ENCODE measurements at regions not wholly inside any gene's neighbourhood (a gene's known extent, or its start where the extent isn't known, plus 50 kb on each side); places are given as distances from the start of the nearest gene placed in this dataset.

DNA sequence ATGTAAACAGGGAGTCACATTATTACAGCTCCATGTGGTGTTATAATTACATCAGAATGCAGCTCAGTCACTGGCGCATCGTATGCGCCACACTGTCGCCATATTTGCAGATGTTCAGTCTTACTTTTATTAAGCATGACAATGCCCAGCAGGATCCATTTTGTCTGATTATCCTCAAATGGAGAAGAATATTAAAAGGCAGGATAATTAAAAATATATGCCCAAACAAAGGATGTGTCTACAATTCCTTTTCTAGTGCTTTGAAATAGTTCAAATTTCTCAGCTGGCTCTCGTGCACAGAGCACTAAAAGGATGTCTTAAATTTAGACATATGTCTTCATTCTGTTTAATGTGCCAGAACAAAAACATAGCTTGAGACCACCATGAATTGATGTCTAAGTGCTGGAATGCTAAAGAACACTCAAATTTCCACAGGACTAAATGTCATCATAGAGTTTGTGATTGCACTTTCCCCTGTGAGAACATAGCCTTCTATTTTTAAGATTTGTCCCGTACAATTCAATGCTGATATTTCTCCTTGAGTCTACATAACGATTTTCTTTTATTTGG lies 168.0 kb downstream of the DKK1 start:
- H3K36me3 ChIP-seq (ENCODE audit: control insufficient read depth in 1 of 2, insufficient read depth in 2 of 2, low read length in 1 of 2): no peaks in the 10 kb centered on the region
- H3K4me1 ChIP-seq (ENCODE audit: control insufficient read depth in 1 of 2, insufficient read depth in 2 of 2, low read length in 2 of 2): no peaks in the 10 kb centered on the region
- H3K9me3 ChIP-seq (ENCODE audit: control insufficient read depth, low read length): no peaks in the 10 kb centered on the region
- ATAC-seq (ENCODE audit: low FRiP score): no peak
- 88 to 92% methylated on average over 7 of the region's 7 CpGs for WGBS, 2 donors
- no peaks in the 10 kb centered on the region for H3K27me3 ChIP-seq (ENCODE audit: control insufficient read depth in 1 of 2, insufficient read depth in 2 of 2, low read length in 1 of 2)
- intact Hi-C loops (cut with DNase I): no loop called here
- no peak for DNase-seq
- H3K27ac ChIP-seq (ENCODE audit: low read depth in 1 of 2, low read length in 2 of 2): no peak overlapping the region
- no peak overlapping the region for H3K4me3 ChIP-seq (ENCODE audit: low read length in 2 of 2)

DNA sequence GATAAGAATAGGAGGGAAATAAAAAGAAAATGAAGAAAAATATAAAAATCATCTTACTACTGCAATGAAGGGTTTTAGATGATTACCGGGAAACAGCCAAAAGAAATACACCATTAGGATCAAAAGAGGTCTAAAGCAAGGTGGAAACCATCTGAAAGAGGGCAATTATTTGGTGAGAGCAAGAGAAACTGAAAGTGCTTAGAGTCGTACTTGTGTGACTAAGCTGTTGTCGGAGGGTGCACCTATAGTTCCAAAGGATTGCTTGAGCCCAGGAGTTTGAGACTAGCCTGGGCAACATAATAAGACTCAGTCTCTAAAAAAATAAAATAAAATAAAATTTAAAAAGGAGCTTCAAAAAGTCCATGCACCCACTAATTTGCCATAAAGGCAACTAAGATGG lies 169.5 kb downstream of the DKK1 start:
- no peaks in the 10 kb centered on the region for H3K36me3 ChIP-seq (ENCODE audit: control insufficient read depth in 1 of 2, insufficient read depth in 2 of 2, low read length in 1 of 2)
- H3K4me1 ChIP-seq (ENCODE audit: control insufficient read depth in 1 of 2, insufficient read depth in 2 of 2, low read length in 2 of 2): no peaks in the 10 kb centered on the region
- H3K9me3 ChIP-seq (ENCODE audit: control insufficient read depth, low read length): no peaks in the 10 kb centered on the region
- WGBS, 2 donors: 97% methylated on average over 3 of the region's 3 CpGs
- H3K4me3 ChIP-seq (ENCODE audit: low read length in 2 of 2): no peak overlapping the region
- DNase-seq: no peak
- no peak overlapping the region for H3K27ac ChIP-seq (ENCODE audit: low read depth in 1 of 2, low read length in 2 of 2)
- no peaks in the 10 kb centered on the region for H3K27me3 ChIP-seq (ENCODE audit: control insufficient read depth in 1 of 2, insufficient read depth in 2 of 2, low read length in 1 of 2)
- no peak for ATAC-seq (ENCODE audit: low FRiP score)
- intact Hi-C loops (cut with DNase I): no loop called here

DNA sequence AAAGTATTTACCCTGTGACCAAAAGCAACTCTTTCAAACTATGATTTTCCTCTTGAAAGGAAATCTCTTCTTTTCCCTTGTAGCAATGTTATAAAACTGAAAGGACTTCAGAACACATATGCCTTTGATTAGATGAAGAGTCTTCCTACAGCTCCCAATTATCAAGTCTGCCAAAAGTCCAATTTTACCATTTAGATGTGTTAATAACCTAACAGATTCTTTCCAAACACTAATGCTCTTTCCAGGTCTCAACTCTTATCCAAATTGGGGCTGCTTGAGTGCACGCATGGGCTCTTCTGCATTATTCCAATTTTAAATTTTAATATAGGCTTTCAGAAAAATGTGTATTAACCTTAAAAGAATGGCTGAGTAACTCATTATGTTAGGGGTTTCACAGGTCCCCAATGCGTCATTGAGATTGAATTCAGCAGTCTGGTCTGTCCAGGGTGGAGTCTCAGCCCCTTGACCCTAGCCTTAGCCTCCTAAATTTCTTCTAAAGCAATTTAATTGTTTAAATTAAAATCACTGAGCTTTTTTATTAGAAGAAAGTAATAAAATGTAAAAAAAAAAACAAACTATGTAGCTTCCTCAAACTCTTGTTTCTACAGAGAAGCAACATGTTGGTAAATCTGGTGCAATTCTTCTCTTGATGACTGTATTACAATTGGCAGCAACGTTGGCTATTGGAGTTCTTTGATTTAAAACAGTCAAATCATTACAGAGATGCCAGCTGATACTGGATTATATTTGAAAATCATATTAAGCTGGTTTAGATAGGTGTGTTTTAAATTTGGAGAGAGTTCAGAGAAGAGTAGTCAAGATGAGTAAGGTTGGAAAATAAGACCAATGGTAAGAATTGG lies 170.4 kb downstream of the DKK1 start:
- WGBS, 2 donors: 94 to 96% methylated on average over 3 of the region's 3 CpGs
- no peak for ATAC-seq (ENCODE audit: low FRiP score)
- Histone ChIP-seq H3K9me3 (ENCODE audit: control insufficient read depth, low read length) (no peaks in the 10 kb centered on the region), H3K4me1 (ENCODE audit: control insufficient read depth in 1 of 2, insufficient read depth in 2 of 2, low read length in 2 of 2) (no peaks in the 10 kb centered on the region), H3K4me3 (ENCODE audit: low read length in 2 of 2) (no peak overlapping the region), H3K27ac (ENCODE audit: low read depth in 1 of 2, low read length in 2 of 2) (no peak overlapping the region), H3K36me3 (ENCODE audit: control insufficient read depth in 1 of 2, insufficient read depth in 2 of 2, low read length in 1 of 2) (no peaks in the 10 kb centered on the region), H3K27me3 (ENCODE audit: control insufficient read depth in 1 of 2, insufficient read depth in 2 of 2, low read length in 1 of 2) (no peaks in the 10 kb centered on the region)
- intact Hi-C loops (cut with DNase I): loop anchor here in 1 of 2 donors (5.0 kb wide), 1 partner anchor 1497 kb away; no protein-coding TSS in a partner anchor
- no peak for DNase-seq

DNA sequence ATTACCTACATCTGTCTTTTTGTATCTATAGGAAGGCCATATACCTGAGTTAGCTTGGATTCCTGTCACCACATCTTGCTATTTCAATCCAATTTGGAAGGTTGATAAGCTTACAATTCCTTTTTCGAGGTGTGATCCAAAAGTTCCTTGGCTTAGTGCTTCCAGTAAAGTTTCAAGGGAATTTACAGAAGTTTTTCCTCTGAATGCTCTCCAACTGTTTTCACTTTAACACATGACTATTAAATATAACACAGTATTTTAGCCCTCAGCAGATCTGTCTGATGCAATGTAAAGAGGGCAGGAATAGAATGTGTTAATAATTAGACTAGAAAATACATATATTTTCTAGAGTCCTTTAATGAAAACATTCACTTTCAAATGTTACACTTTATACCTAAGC lies 171.4 kb downstream of the DKK1 start:
- DNase-seq (no peak), ATAC-seq (ENCODE audit: low FRiP score) (no peak)
- Histone ChIP-seq H3K4me3 (ENCODE audit: low read length in 2 of 2) (no peak overlapping the region), H3K36me3 (ENCODE audit: control insufficient read depth in 1 of 2, insufficient read depth in 2 of 2, low read length in 1 of 2) (no peaks in the 10 kb centered on the region), H3K27me3 (ENCODE audit: control insufficient read depth in 1 of 2, insufficient read depth in 2 of 2, low read length in 1 of 2) (no peaks in the 10 kb centered on the region), H3K27ac (ENCODE audit: low read depth in 1 of 2, low read length in 2 of 2) (no peak overlapping the region), H3K9me3 (ENCODE audit: control insufficient read depth, low read length) (no peaks in the 10 kb centered on the region), H3K4me1 (ENCODE audit: control insufficient read depth in 1 of 2, insufficient read depth in 2 of 2, low read length in 2 of 2) (no peaks in the 10 kb centered on the region)
- WGBS, 2 donors: 19 to 21% methylated on average over 1 of the region's 1 CpG
- intact Hi-C loops (cut with DNase I): loop anchor here in 1 of 2 donors (5.0 kb wide), 1 partner anchor 1498 kb away; no protein-coding TSS in a partner anchor

DNA sequence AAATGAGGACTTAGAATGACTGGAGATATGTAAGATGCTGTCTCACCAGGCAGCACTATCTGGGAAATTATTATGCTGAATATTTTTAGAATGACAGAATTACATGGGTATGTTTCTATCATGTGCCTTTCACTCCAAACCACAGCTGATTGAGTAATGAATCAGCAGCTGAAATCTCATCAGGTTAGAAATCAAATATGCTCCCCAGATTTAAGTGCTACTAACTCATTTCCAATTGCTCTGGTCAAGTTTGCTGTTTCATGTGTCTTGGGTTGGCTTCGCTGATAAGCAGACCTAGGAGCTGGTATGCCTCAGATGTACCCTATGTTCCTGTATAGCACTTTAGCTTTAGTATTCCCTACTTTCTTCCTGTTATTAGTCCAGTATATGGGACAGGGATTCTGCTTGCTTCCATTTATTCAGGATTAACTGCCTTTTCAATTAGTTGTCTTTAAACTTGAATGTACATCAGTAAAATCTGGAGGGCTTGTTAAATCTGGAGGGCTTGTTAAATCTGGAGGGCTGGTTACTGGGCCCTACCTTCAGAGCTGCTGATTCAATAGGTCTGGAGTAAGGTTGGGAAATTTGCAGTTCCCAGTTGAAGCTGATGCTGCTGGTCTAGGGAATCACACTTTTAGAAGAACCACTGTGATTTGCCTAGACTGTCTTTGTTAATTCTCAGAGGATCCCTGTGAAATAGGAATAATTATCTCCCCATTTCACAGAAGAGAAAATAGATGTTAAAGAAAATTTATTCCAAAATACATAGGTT lies 172.9 kb downstream of the DKK1 start:
- Histone ChIP-seq H3K4me3 (ENCODE audit: low read length in 2 of 2) (no peak overlapping the region), H3K4me1 (ENCODE audit: control insufficient read depth in 1 of 2, insufficient read depth in 2 of 2, low read length in 2 of 2) (no peaks in the 10 kb centered on the region), H3K9me3 (ENCODE audit: control insufficient read depth, low read length) (no peaks in the 10 kb centered on the region), H3K27ac (ENCODE audit: low read depth in 1 of 2, low read length in 2 of 2) (no peak overlapping the region), H3K36me3 (ENCODE audit: control insufficient read depth in 1 of 2, insufficient read depth in 2 of 2, low read length in 1 of 2) (no peaks in the 10 kb centered on the region), H3K27me3 (ENCODE audit: control insufficient read depth in 1 of 2, insufficient read depth in 2 of 2, low read length in 1 of 2) (no peaks in the 10 kb centered on the region)
- WGBS, 2 donors: 93 to 94% methylated on average over 1 of the region's 1 CpG
- DNase-seq (no peak), ATAC-seq (ENCODE audit: low FRiP score) (no peak)
- intact Hi-C loops (cut with DNase I): loop anchor here in 1 of 2 donors (5.0 kb wide), 1 partner anchor 1500 kb away; no protein-coding TSS in a partner anchor

DNA sequence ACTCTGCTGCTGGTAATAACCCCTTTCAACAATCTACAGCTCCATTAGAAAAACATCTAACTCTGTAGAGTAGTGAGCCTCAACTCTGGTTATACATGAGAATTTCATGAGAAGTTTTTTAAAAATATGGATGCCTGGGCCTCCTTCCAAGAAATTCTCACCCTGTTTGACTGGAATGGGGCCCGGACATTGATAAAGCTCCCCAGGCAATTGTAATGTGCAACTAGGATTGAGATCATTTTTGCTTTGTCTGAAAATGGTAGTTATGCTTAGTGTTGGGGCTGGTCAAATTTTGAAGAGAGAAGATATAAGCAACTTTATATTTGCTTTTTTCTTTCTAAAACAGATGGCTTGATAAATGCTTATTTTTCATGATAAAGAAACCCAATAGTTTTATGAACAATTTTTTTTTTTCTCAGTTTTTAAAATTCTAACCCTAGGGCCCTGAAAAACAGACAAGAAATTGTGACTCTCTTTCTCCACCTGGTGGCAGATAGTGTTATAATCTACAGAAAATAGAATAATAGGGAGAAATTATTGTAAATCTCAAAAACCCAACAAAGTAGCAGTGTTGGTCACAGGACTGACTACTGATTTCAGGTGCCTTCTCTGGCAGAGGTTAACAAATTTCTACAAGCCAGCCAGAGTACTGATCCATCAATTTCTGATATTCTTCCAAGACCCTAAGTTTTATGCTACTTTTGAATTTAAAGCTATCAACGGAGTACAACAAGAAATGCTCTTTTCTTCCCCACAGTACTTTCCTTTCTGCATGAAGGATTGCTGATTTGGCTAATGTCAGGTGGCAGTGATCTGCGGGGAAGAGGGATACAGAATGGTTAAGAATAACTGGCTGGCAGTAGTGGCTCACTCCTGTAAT lies 174.8 kb downstream of the DKK1 start:
- Histone ChIP-seq H3K9me3 (ENCODE audit: control insufficient read depth, low read length) (no peaks in the 10 kb centered on the region), H3K4me3 (ENCODE audit: low read length in 2 of 2) (no peak overlapping the region)
- intact Hi-C loops (cut with DNase I): loop anchor here (1.0 to 5.0 kb wide), 3 partner anchors 180 to 1502 kb away; no protein-coding TSS in a partner anchor

DNA sequence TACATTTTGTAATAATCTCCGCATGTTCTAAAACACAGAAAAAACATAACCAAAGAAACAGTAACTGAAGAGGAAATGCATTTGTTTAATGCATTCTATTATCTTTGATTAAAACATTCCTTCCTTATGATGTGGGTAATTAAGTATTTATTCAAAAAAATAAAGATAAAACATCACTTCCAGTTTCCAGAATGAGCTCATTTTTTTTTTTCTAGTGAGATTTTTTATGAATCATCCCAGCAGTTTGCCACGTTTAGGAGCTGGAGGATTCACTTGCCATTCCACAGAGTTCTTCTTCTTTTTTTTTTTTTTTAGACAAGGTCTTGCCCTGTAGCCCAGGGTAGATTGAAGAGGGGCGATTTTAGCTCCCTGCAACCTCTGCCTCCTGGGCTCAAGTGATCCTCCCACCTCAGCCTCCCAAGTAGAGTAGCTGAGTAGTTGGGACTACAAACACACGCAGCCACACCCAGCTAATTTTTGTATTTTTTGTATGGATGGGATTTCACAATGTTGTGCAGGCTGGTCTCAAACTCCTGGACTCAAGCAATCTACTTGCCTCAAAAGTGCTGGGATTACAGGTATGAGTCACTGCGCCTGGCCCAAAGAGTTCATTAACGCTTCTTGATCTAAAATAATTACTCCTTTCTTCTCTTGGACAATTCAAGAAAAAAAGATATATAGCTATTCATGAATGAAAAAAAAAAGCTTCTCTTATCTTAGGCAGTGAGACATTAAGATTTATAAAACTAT lies 177.3 kb downstream of the DKK1 start:
- 83 to 86% methylated on average over 6 of the region's 6 CpGs for WGBS, 2 donors
- H3K4me1 ChIP-seq (ENCODE audit: control insufficient read depth in 1 of 2, insufficient read depth in 2 of 2, low read length in 2 of 2): no peaks in the 10 kb centered on the region
- H3K9me3 ChIP-seq (ENCODE audit: control insufficient read depth, low read length): no peaks in the 10 kb centered on the region
- no peak for DNase-seq
- intact Hi-C loops (cut with DNase I): no loop called here
- no peak for ATAC-seq (ENCODE audit: low FRiP score)
- no peaks in the 10 kb centered on the region for H3K27me3 ChIP-seq (ENCODE audit: control insufficient read depth in 1 of 2, insufficient read depth in 2 of 2, low read length in 1 of 2)
- H3K27ac ChIP-seq (ENCODE audit: low read depth in 1 of 2, low read length in 2 of 2): no peak overlapping the region
- H3K36me3 ChIP-seq (ENCODE audit: control insufficient read depth in 1 of 2, insufficient read depth in 2 of 2, low read length in 1 of 2): no peaks in the 10 kb centered on the region
- H3K4me3 ChIP-seq (ENCODE audit: low read length in 2 of 2): no peak overlapping the region

More for the DNA sequence above, 174.8 kb downstream of the DKK1 start:
- 39 to 43% methylated on average over 3 of the region's 3 CpGs for WGBS, 2 donors
- Histone ChIP-seq H3K36me3 (ENCODE audit: control insufficient read depth in 1 of 2, insufficient read depth in 2 of 2, low read length in 1 of 2) (no peaks in the 10 kb centered on the region), H3K27me3 (ENCODE audit: control insufficient read depth in 1 of 2, insufficient read depth in 2 of 2, low read length in 1 of 2) (no peaks in the 10 kb centered on the region), H3K4me1 (ENCODE audit: control insufficient read depth in 1 of 2, insufficient read depth in 2 of 2, low read length in 2 of 2) (no peaks in the 10 kb centered on the region), H3K27ac (ENCODE audit: low read depth in 1 of 2, low read length in 2 of 2) (no peak overlapping the region)
- no peak for ATAC-seq (ENCODE audit: low FRiP score)
- DNase-seq: no peak

Measured in aorta (tissue), 5 donors.